Common myeloid progenitor, CD34-positive (primary cell): ENCODE measurements at regions not wholly inside any gene's neighbourhood (a gene's known extent, or its start where the extent isn't known, plus 50 kb on each side); places are given as distances from the start of the nearest gene placed in this dataset.

ENCODE experiments used
- CTCF ChIA-PET: fragments of 350-600 bp; sonication (Branson Sonifier 250); formaldehyde crosslinking; loops from one replicate; lab custom pipeline; 2021; ENCODE audit warnings: antibody characterized with exemption; lab: Charles Lee
- POLR2A ChIA-PET: fragments of 350-600 bp; sonication (Branson Sonifier 250); formaldehyde crosslinking; loops from one replicate; lab custom pipeline; 2021; ENCODE audit warnings: antibody characterized with exemption; lab: Charles Lee
- DNase-seq, 3 donors: peaks; one replicate each; pipeline versions ENCODE4 v3.0.0 to v3.0.0-alpha.2; 2013
- H3K27ac ChIP-seq, 2 experiments: 1 replicate in 1 of 2; 2 replicates in 1 of 2; pipeline ENCODE4 v1.7.0; 2013; ENCODE audit warnings: inconsistent platforms in 2 of 2, low read length in 2 of 2, mild to moderate bottlenecking in 2 of 2, low read depth in 1 of 2, moderate library complexity in 1 of 2; ENCODE audit not compliant: severe bottlenecking in 2 of 2, insufficient read depth in 1 of 2, poor library complexity in 1 of 2
- H3K27me3 ChIP-seq, 5 experiments: replicated peaks in 2 of 5; 1 replicate in 3 of 5; 2 replicates in 2 of 5; pipeline versions ENCODE4 v1.6.1 to v1.7.0; 2013; ENCODE audit warnings: low read length in 4 of 5, mild to moderate bottlenecking in 2 of 5, moderate library complexity in 2 of 5, inconsistent platforms in 1 of 5; ENCODE audit not compliant: insufficient read depth in 5 of 5, control insufficient read depth in 4 of 5
- H3K36me3 ChIP-seq, 4 experiments: 1 replicate in 2 of 4; 2 replicates in 2 of 4; pipeline versions ENCODE4 v1.6.1 to v1.7.0; 2013; ENCODE audit warnings: low read length in 3 of 4, control low read depth in 1 of 4, mild to moderate bottlenecking in 1 of 4; ENCODE audit not compliant: control insufficient read depth in 4 of 4, insufficient read depth in 4 of 4
- H3K4me1 ChIP-seq, 4 experiments: 1 replicate in 3 of 4; 2 replicates in 1 of 4; pipeline versions ENCODE4 v1.6.1 to v1.7.1; 2013; ENCODE audit warnings: low read length in 3 of 4, mild to moderate bottlenecking in 3 of 4, control low read depth in 1 of 4, inconsistent platforms in 1 of 4, moderate library complexity in 1 of 4; ENCODE audit not compliant: control insufficient read depth in 4 of 4, insufficient read depth in 4 of 4; ENCODE audit errors: control extremely low read depth in 1 of 4
- H3K4me3 ChIP-seq, 7 experiments: 1 replicate in 4 of 7; 2 replicates in 3 of 7; pipeline versions ENCODE4 v1.5.1 to v1.7.0; 2013; ENCODE audit warnings: mild to moderate bottlenecking in 7 of 7, low read length in 6 of 7, moderate library complexity in 6 of 7, inconsistent platforms in 2 of 7, low read depth in 2 of 7, control low read depth in 1 of 7; ENCODE audit not compliant: insufficient read depth in 4 of 7, control insufficient read depth in 1 of 7; ENCODE audit errors: extremely low read depth in 1 of 7
- H3K9me3 ChIP-seq, 5 experiments: 1 replicate in 4 of 5; 2 replicates in 1 of 5; pipeline versions ENCODE4 v1.6.1 to v1.7.1; 2013; ENCODE audit warnings: low read length in 4 of 5, mild to moderate bottlenecking in 2 of 5, inconsistent platforms in 1 of 5, low read depth in 1 of 5, moderate library complexity in 1 of 5; ENCODE audit not compliant: control insufficient read depth in 4 of 5, insufficient read depth in 2 of 5; ENCODE audit errors: control extremely low read depth in 1 of 5
- WGBS: methylation state at CpG from one replicate; pipeline ENCODE4 v1.1.5; 2013; ENCODE audit not compliant: insufficient coverage; 5-methylcytosine and 5-hydroxymethylcytosine counted together

GRCh38 chr20:22459754-22460153 is 124.6 kb downstream of the FOXA2 start:
- Histone ChIP-seq H3K27ac (no peak overlapping the region), H3K9me3 (no peaks in the 10 kb centered on the region), H3K36me3 (no peaks in the 10 kb centered on the region), H3K4me3 (no peak overlapping the region), H3K27me3 (peaks cover 0 to 21% (median 8%) of the 10 kb centered on the region in 5 experiments), H3K4me1 (no peaks in the 10 kb centered on the region)
- ChIA-PET POLR2A (no interaction called here), CTCF (no interaction called here)
- DNase-seq, result no peak

GRCh38 chr20:22456109-22456508 is 128.3 kb downstream of the FOXA2 start:
- Histone ChIP-seq H3K9me3 (no peaks in the 10 kb centered on the region), H3K4me1 (no peaks in the 10 kb centered on the region), H3K4me3 (no peak overlapping the region), H3K36me3 (no peaks in the 10 kb centered on the region), H3K27ac (no peak overlapping the region), H3K27me3 (peaks cover 0 to 25% (median 8%) of the 10 kb centered on the region in 5 experiments)
- ChIA-PET POLR2A (no interaction called here), CTCF (no interaction called here)
- DNase-seq, result no peak
- WGBS, result 100% methylated on average over 2 of the region's 3 CpGs

- H3K27ac ChIP-seq, result no peak overlapping the region
- no peaks in the 10 kb centered on the region for H3K36me3 ChIP-seq
- DNase-seq, result no peak
- H3K4me1 ChIP-seq, result no peaks in the 10 kb centered on the region
- peaks cover 0 to 25% (median 8%) of the 10 kb centered on the region in 5 experiments for H3K27me3 ChIP-seq
- H3K9me3 ChIP-seq, result no peaks in the 10 kb centered on the region
- WGBS, result 94% methylated on average over 4 of the region's 6 CpGs
- no peak overlapping the region for H3K4me3 ChIP-seq
- CTCF ChIA-PET, result no interaction called here
- POLR2A ChIA-PET, result no interaction called here
Measured at GRCh38 chr20:22455259-22455658, 129.1 kb downstream of the FOXA2 start.

- H3K27me3 ChIP-seq, result peaks cover 0 to 27% (median 11%) of the 10 kb centered on the region in 5 experiments
- ChIA-PET POLR2A (no interaction called here), CTCF (interaction anchor here (1.1 kb wide), 1 partner anchor 113 kb away, joined by 3 read pairs; no protein-coding TSS in a partner anchor)
- H3K4me3 ChIP-seq, result no peak overlapping the region
- H3K4me1 ChIP-seq, result no peaks in the 10 kb centered on the region
- WGBS, result 79% methylated on average over 9 of the region's 12 CpGs
- DNase-seq, result no peak
- H3K36me3 ChIP-seq, result no peaks in the 10 kb centered on the region
- H3K27ac ChIP-seq, result no peak overlapping the region
- H3K9me3 ChIP-seq, result no peaks in the 10 kb centered on the region
Measured at GRCh38 chr20:22453244-22454080, 130.9 kb downstream of the FOXA2 start.

GRCh38 chr20:22452442-22453011 is 131.8 kb downstream of the FOXA2 start:
- DNase-seq, result no peak
- WGBS, result 100% methylated on average over 3 of the region's 3 CpGs
- Histone ChIP-seq H3K4me1 (no peaks in the 10 kb centered on the region), H3K27me3 (peaks cover 0 to 25% (median 11%) of the 10 kb centered on the region in 5 experiments), H3K36me3 (no peaks in the 10 kb centered on the region), H3K27ac (no peak overlapping the region), H3K9me3 (no peaks in the 10 kb centered on the region), H3K4me3 (no peak overlapping the region)
- POLR2A ChIA-PET, result interaction anchor here (0.6 kb wide), 1 partner anchor 827 kb away, joined by 3 read pairs; no protein-coding TSS in a partner anchor
- CTCF ChIA-PET, result interaction anchor here (1.1 kb wide), 1 partner anchor 112 kb away, joined by 3 read pairs; no protein-coding TSS in a partner anchor

- CTCF ChIA-PET, result no interaction called here
- POLR2A ChIA-PET, result no interaction called here
- no peaks in the 10 kb centered on the region for H3K9me3 ChIP-seq
- H3K4me1 ChIP-seq, result no peaks in the 10 kb centered on the region
- no peaks in the 10 kb centered on the region for H3K36me3 ChIP-seq
- no peak overlapping the region for H3K27ac ChIP-seq
- H3K4me3 ChIP-seq, result no peak overlapping the region
- DNase-seq, result no peak
- peaks cover 0 to 16% (median 8%) of the 10 kb centered on the region in 5 experiments for H3K27me3 ChIP-seq
- 100% methylated on average over 1 of the region's 2 CpGs for WGBS
Measured at GRCh38 chr20:22450537-22450936, 133.8 kb downstream of the FOXA2 start.
